BJ (cell line): ENCODE measurements at regions not wholly inside any gene's neighbourhood (a gene's known extent, or its start where the extent isn't known, plus 50 kb on each side); places are given as distances from the start of the nearest gene placed in this dataset.

ENCODE experiments used
- CTCF ChIA-PET: fragments of 350-600 bp; formaldehyde crosslinking; extraction: SDS; loops from one replicate; lab custom pipeline; 2021; ENCODE audit warnings: antibody characterized with exemption, inconsistent platforms; lab: Yijun Ruan, JAX
- POLR2A ChIA-PET: fragments of 300-600 bp; sonication (Branson Sonifier 250); formaldehyde crosslinking; extraction: SDS; loops from one replicate; lab custom pipeline; 2021; ENCODE audit warnings: antibody characterized with exemption; lab: Charles Lee
- DNase-seq: peaks from one replicate; pipeline ENCODE4 v3.0.0-alpha.2; 2011; ENCODE audit warnings: low read depth
- H3K27me3 ChIP-seq: 2 replicates; pipeline ENCODE4 v1.6.0; 2011; ENCODE audit warnings: low read length; ENCODE audit not compliant: control insufficient read depth, insufficient read depth
- H3K36me3 ChIP-seq: 2 replicates; pipeline ENCODE4 v1.5.1; 2011; ENCODE audit warnings: low read length; ENCODE audit not compliant: control insufficient read depth, insufficient read depth
- H3K4me3 ChIP-seq: 2 replicates; pipeline ENCODE4 v1.5.1; 2011; ENCODE audit warnings: low read depth, mild to moderate bottlenecking, control low read depth, low read length
- CTCF ChIP-seq: IDR thresholded peaks from 2 replicates; pipeline ENCODE4 v1.5.1; 2011; ENCODE audit warnings: low read depth, mild to moderate bottlenecking, control low read depth, inconsistent platforms, low read length, moderate library complexity; ENCODE audit not compliant: insufficient read depth

GRCh38 chr3:45337839-45338470 lies 50.4 kb upstream of the LARS2 start:
- Histone ChIP-seq H3K4me3 (no peak overlapping the region), H3K27me3 (peaks cover 26% of the 10 kb centered on the region), H3K36me3 (no peaks in the 10 kb centered on the region)
- CTCF ChIA-PET: no interaction called here
- POLR2A ChIA-PET: no interaction called here
- no peak for DNase-seq
- TF ChIP-seq CTCF: no peak
